ENCODE measurements at regions not wholly inside any gene's neighbourhood (a gene's known extent, or its start where the extent isn't known, plus 50 kb on each side); places are given as distances from the start of the nearest gene placed in this dataset.

DNA sequence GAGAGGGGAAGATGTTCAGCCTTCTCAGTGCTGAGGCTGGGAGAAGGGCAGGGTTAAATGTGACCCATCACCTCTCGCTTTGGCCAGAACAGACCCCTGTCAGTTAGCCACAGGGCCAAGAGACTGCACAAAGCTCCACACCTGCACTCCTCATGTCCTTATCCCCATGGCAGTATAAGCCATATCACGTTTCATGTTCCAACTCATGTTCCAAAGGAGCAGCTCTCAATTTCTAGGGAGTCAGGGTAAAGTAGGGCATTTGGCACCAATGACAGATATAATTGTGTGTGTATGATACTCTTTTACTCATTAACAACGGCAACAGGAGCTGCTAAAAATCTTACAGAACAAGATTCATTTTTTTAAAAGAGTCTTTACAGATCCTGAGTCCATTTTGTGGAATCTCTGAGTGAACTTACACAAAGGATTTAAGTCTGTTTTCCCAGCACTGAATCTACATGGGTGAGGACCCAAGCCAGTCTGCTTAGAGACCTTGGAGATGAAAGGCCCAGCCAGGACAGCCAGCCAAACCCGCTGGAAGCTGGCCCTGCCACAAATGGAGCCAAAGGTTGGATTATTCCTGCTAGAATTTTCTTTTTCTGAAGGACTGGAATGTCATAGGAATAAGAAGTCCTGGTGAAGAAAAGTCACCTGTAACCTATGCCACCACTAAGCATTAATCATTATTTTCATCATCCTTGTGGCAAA is 129.1 kb upstream of the SMAD1 start:
- Mint-ChIP-seq H3K36me3 (ENCODE audit: insufficient read depth in 1 of 3, low read depth in 3 of 3) (no peaks in the 10 kb centered on the region; a peak in 1 of 7 replicates), H3K27me3 (ENCODE audit: low read depth) (no peaks in the 10 kb centered on the region; the same call in 1 of the 2 replicates)
- no CpG with 5 or more reads among the region's 4 CpGs for WGBS (ENCODE audit: extremely low coverage, insufficient read length, low lambda C conversion rate)

More for the DNA sequence above, 129.1 kb upstream of the SMAD1 start:
- Histone ChIP-seq H4K91ac (ENCODE audit: insufficient read length, low read depth, low read length) (no peak overlapping the region), H3K4ac (ENCODE audit: low read depth, low read length) (no peak overlapping the region), H2AFZ (ENCODE audit: low read length) (no peak overlapping the region), H3K23me2 (ENCODE audit: insufficient read length, low read depth, low read length, poor library complexity, severe bottlenecking) (no peaks in the 10 kb centered on the region), H3K9me3 (ENCODE audit: control insufficient read depth, low read depth, low read length) (no peaks in the 10 kb centered on the region), H2BK15ac (ENCODE audit: low read depth, low read length) (no peak overlapping the region), H3K27ac (ENCODE audit: insufficient read length, low read depth, low read length) (no peak overlapping the region), H3K4me2 (ENCODE audit: insufficient read depth, insufficient read length, low read length) (no peak overlapping the region), H3K27me3 (ENCODE audit: insufficient read depth, low read length) (no peaks in the 10 kb centered on the region), H3K14ac (ENCODE audit: insufficient read depth, low read length) (no peak overlapping the region), H3K56ac (ENCODE audit: insufficient read length, low read depth, low read length) (no peak overlapping the region), H3K79me1 (ENCODE audit: insufficient read depth, low read depth, low read length, poor library complexity, severe bottlenecking) (no peaks in the 10 kb centered on the region), H2BK5ac (ENCODE audit: insufficient read length, low read length) (no peak overlapping the region), H2BK20ac (ENCODE audit: low read depth, low read length, poor library complexity, severe bottlenecking) (no peak overlapping the region), H4K5ac (ENCODE audit: insufficient read length, low read depth, low read length) (no peak overlapping the region), H3T11ph (ENCODE audit: low read length) (no peak overlapping the region), H2AK5ac (ENCODE audit: insufficient read length, low read length) (no peak overlapping the region), H3K4me1 (ENCODE audit: insufficient read depth, low read length) (no peaks in the 10 kb centered on the region), H4K8ac (replicated peaks; ENCODE audit: insufficient read length, low read depth, low read length) (no peak overlapping the region), H3K9ac (ENCODE audit: extremely low read depth, insufficient read length, low read length) (no peak overlapping the region), H2BK12ac (ENCODE audit: insufficient read length, low read depth, low read length) (no peak overlapping the region), H4K20me1 (ENCODE audit: control insufficient read depth, insufficient read depth, insufficient read length) (no peaks in the 10 kb centered on the region), H2BK120ac (ENCODE audit: low read depth, low read length, poor library complexity, severe bottlenecking) (no peak overlapping the region), H3K79me2 (ENCODE audit: insufficient read depth, low read length) (no peaks in the 10 kb centered on the region), H3K18ac (ENCODE audit: insufficient read length, low read depth, low read length) (no peak overlapping the region), H3K23ac (ENCODE audit: insufficient read length, low read depth, low read length) (no peak overlapping the region)
- TF ChIP-seq, protein P1, sequence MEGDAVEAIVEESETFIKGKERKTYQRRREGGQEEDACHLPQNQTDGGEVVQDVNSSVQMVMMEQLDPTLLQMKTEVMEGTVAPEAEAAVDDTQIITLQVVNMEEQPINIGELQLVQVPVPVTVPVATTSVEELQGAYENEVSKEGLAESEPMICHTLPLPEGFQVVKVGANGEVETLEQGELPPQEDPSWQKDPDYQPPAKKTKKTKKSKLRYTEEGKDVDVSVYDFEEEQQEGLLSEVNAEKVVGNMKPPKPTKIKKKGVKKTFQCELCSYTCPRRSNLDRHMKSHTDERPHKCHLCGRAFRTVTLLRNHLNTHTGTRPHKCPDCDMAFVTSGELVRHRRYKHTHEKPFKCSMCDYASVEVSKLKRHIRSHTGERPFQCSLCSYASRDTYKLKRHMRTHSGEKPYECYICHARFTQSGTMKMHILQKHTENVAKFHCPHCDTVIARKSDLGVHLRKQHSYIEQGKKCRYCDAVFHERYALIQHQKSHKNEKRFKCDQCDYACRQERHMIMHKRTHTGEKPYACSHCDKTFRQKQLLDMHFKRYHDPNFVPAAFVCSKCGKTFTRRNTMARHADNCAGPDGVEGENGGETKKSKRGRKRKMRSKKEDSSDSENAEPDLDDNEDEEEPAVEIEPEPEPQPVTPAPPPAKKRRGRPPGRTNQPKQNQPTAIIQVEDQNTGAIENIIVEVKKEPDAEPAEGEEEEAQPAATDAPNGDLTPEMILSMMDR (conservative IDR thresholded peaks at IDR 0.05), result no peak
- no peak overlapping the region for H3K27ac Mint-ChIP-seq
- H3K4me1 Mint-ChIP-seq, result no peaks in the 10 kb centered on the region
- H3K9me3 Mint-ChIP-seq, result no peaks in the 10 kb centered on the region
- no peak for DNase-seq
- H3K4me3 Mint-ChIP-seq, result no peak overlapping the region
